CD4-positive, CD25-positive, alpha-beta regulatory T cell (primary cell): ENCODE measurements at regions not wholly inside any gene's neighbourhood (a gene's known extent, or its start where the extent isn't known, plus 50 kb on each side); places are given as distances from the start of the nearest gene placed in this dataset.

Source experiments
- ATAC-seq, 2 donors: fragments of 150-1000 bp; cut with Tn5 transposase; one replicate each; pipeline ENCODE4 v1.10.0; 2021; ENCODE audit warnings: low read depth in 2 of 2, moderate number of reproducible peaks in 2 of 2, moderate library complexity in 1 of 2
- DNase-seq, 3 donors: peaks; one replicate each; pipeline versions ENCODE4 v3.0.0 to v3.0.0-alpha.2; 2012 to 2022; ENCODE audit warnings: mixed read lengths in 1 of 3
- H3K27ac ChIP-seq: one replicate; pipeline ENCODE4 v1.7.0; 2013; ENCODE audit warnings: mild to moderate bottlenecking, low read length; ENCODE audit not compliant: insufficient read depth, poor library complexity, severe bottlenecking
- H3K27me3 ChIP-seq: one replicate; pipeline ENCODE4 v1.7.0; 2013; ENCODE audit warnings: low read length; ENCODE audit not compliant: control insufficient read depth, insufficient read depth
- H3K36me3 ChIP-seq: one replicate; pipeline ENCODE4 v1.7.0; 2013; ENCODE audit warnings: mild to moderate bottlenecking, low read length, moderate library complexity; ENCODE audit not compliant: control insufficient read depth, insufficient read depth
- H3K4me1 ChIP-seq: 2 replicates; pipeline ENCODE4 v1.7.0; 2013; ENCODE audit warnings: mild to moderate bottlenecking, low read length; ENCODE audit not compliant: insufficient read depth, control insufficient read depth, poor library complexity, severe bottlenecking
- H3K4me3 ChIP-seq: one replicate; pipeline ENCODE4 v1.7.0; 2013; ENCODE audit warnings: low read depth, mild to moderate bottlenecking, low read length, moderate library complexity
- H3K9me3 ChIP-seq, 2 experiments: 1 replicate in 1 of 2; 2 replicates in 1 of 2; pipeline ENCODE4 v1.7.0; 2013; ENCODE audit warnings: low read length in 2 of 2, mild to moderate bottlenecking in 1 of 2, moderate library complexity in 1 of 2; ENCODE audit not compliant: control insufficient read depth in 2 of 2
- H3K27ac Mint-ChIP-seq, 3 donors: one replicate each; pipeline ENCODE4 v1.8.0; 2020 to 2022; ENCODE audit warnings: mild to moderate bottlenecking in 3 of 3, mixed read lengths in 3 of 3, moderate library complexity in 2 of 3
- H3K27me3 Mint-ChIP-seq: one replicate; pipeline ENCODE4 v1.8.0; 2022; ENCODE audit warnings: mild to moderate bottlenecking, mixed read lengths
- H3K36me3 Mint-ChIP-seq: one replicate; pipeline ENCODE4 v1.8.0; 2020; ENCODE audit warnings: mixed read lengths
- H3K4me1 Mint-ChIP-seq, 4 donors: one replicate each; pipeline ENCODE4 v1.8.0; 2020 to 2022; ENCODE audit warnings: mixed read lengths in 4 of 4, mild to moderate bottlenecking in 1 of 4
- H3K4me3 Mint-ChIP-seq, 4 donors: one replicate each; pipeline ENCODE4 v1.8.0; 2020 to 2022; ENCODE audit warnings: mild to moderate bottlenecking in 4 of 4, mixed read lengths in 4 of 4, moderate library complexity in 3 of 4
- H3K9me3 Mint-ChIP-seq, 7 donors: one replicate each; pipeline ENCODE4 v1.8.0; 2020 to 2022; ENCODE audit warnings: mixed read lengths in 7 of 7, mild to moderate bottlenecking in 3 of 7, moderate library complexity in 2 of 7

GRCh38 chr3:13954741-13955483 lies 75.0 kb upstream of the WNT7A start:
- H3K9me3 Mint-ChIP-seq: peaks cover 0 to 7% (median 5%) of the 10 kb centered on the region in 7 donors
- no peak overlapping the region for H3K27ac ChIP-seq
- H3K36me3 Mint-ChIP-seq: no peaks in the 10 kb centered on the region
- H3K27ac Mint-ChIP-seq: no peak overlapping the region
- ATAC-seq: no peak
- DNase-seq: no peak
- H3K4me1 ChIP-seq: no peaks in the 10 kb centered on the region
- no peak overlapping the region for H3K4me3 Mint-ChIP-seq
- H3K36me3 ChIP-seq: no peaks in the 10 kb centered on the region
- no peaks in the 10 kb centered on the region for H3K4me1 Mint-ChIP-seq
- H3K4me3 ChIP-seq: no peak overlapping the region
- peaks cover 10% of the 10 kb centered on the region for H3K27me3 Mint-ChIP-seq
- H3K27me3 ChIP-seq: no peaks in the 10 kb centered on the region
- H3K9me3 ChIP-seq: no peaks in the 10 kb centered on the region

GRCh38 chr3:13954266-13954665 lies 74.4 kb upstream of the WNT7A start:
- Mint-ChIP-seq H3K9me3 (peaks cover 0 to 7% (median 5%) of the 10 kb centered on the region in 7 donors), H3K27me3 (peaks cover 10% of the 10 kb centered on the region), H3K36me3 (no peaks in the 10 kb centered on the region), H3K4me3 (no peak overlapping the region), H3K27ac (no peak overlapping the region), H3K4me1 (no peaks in the 10 kb centered on the region)
- Histone ChIP-seq H3K4me3 (no peak overlapping the region), H3K27ac (no peak overlapping the region), H3K9me3 (no peaks in the 10 kb centered on the region), H3K36me3 (no peaks in the 10 kb centered on the region), H3K4me1 (no peaks in the 10 kb centered on the region), H3K27me3 (peaks cover 1% of the 10 kb centered on the region)
- DNase-seq (no peak), ATAC-seq (no peak)

- Histone ChIP-seq H3K9me3 (peaks cover 4 to 15% of the 10 kb centered on the region in 2 experiments), H3K4me1 (no peaks in the 10 kb centered on the region), H3K27ac (no peak overlapping the region), H3K36me3 (no peaks in the 10 kb centered on the region), H3K27me3 (peaks cover 5% of the 10 kb centered on the region), H3K4me3 (no peak overlapping the region)
- Mint-ChIP-seq H3K27me3 (peaks cover 28% of the 10 kb centered on the region), H3K4me3 (no peak overlapping the region), H3K27ac (no peak overlapping the region), H3K36me3 (no peaks in the 10 kb centered on the region), H3K9me3 (peaks cover 0 to 14% (median 11%) of the 10 kb centered on the region in 7 donors), H3K4me1 (no peaks in the 10 kb centered on the region)
- ATAC-seq (no peak), DNase-seq (no peak)
Measured at GRCh38 chr3:13951184-13951583, 71.3 kb upstream of the WNT7A start.

- Histone ChIP-seq H3K27me3 (peaks cover 5% of the 10 kb centered on the region), H3K36me3 (no peaks in the 10 kb centered on the region), H3K4me1 (no peaks in the 10 kb centered on the region), H3K27ac (no peak overlapping the region), H3K9me3 (peaks cover 4 to 19% of the 10 kb centered on the region in 2 experiments), H3K4me3 (no peak overlapping the region)
- Mint-ChIP-seq H3K9me3 (peaks cover 0 to 22% (median 16%) of the 10 kb centered on the region in 7 donors), H3K27ac (no peak overlapping the region), H3K4me3 (no peak overlapping the region), H3K36me3 (no peaks in the 10 kb centered on the region), H3K27me3 (peaks cover 28% of the 10 kb centered on the region), H3K4me1 (no peaks in the 10 kb centered on the region)
- no peak for DNase-seq
- ATAC-seq: no peak
Measured at GRCh38 chr3:13950042-13950441, 70.2 kb upstream of the WNT7A start.

GRCh38 chr3:13947912-13948311 lies 68.0 kb upstream of the WNT7A start:
- H3K4me1 Mint-ChIP-seq: no peaks in the 10 kb centered on the region
- H3K36me3 Mint-ChIP-seq: no peaks in the 10 kb centered on the region
- no peak overlapping the region for H3K4me3 Mint-ChIP-seq
- Histone ChIP-seq H3K27me3 (peaks cover 5% of the 10 kb centered on the region), H3K4me3 (no peak overlapping the region), H3K9me3 (peaks cover 4 to 19% of the 10 kb centered on the region in 2 experiments), H3K36me3 (no peaks in the 10 kb centered on the region), H3K27ac (no peak overlapping the region), H3K4me1 (no peaks in the 10 kb centered on the region)
- H3K27me3 Mint-ChIP-seq: peaks cover 23% of the 10 kb centered on the region
- DNase-seq: no peak
- no peak for ATAC-seq
- peaks cover 0 to 38% (median 16%) of the 10 kb centered on the region in 7 donors for H3K9me3 Mint-ChIP-seq
- no peak overlapping the region for H3K27ac Mint-ChIP-seq

- H3K4me3 Mint-ChIP-seq: no peak overlapping the region
- Histone ChIP-seq H3K36me3 (no peaks in the 10 kb centered on the region), H3K4me1 (no peaks in the 10 kb centered on the region), H3K4me3 (no peak overlapping the region), H3K27me3 (no peaks in the 10 kb centered on the region), H3K9me3 (no peaks in the 10 kb centered on the region), H3K27ac (no peak overlapping the region)
- ATAC-seq: no peak
- H3K4me1 Mint-ChIP-seq: no peaks in the 10 kb centered on the region
- no peaks in the 10 kb centered on the region for H3K27me3 Mint-ChIP-seq
- no peaks in the 10 kb centered on the region for H3K36me3 Mint-ChIP-seq
- DNase-seq: no peak
- H3K9me3 Mint-ChIP-seq: peaks cover 0 to 15% (median 2%) of the 10 kb centered on the region in 7 donors
- no peak overlapping the region for H3K27ac Mint-ChIP-seq
Measured at GRCh38 chr3:13939206-13939605, 59.3 kb upstream of the WNT7A start.

GRCh38 chr3:13937131-13937530 lies 57.3 kb upstream of the WNT7A start:
- DNase-seq: no peak
- Histone ChIP-seq H3K27ac (no peak overlapping the region), H3K4me3 (no peak overlapping the region), H3K4me1 (no peaks in the 10 kb centered on the region), H3K27me3 (no peaks in the 10 kb centered on the region), H3K36me3 (no peaks in the 10 kb centered on the region), H3K9me3 (no peaks in the 10 kb centered on the region)
- ATAC-seq: no peak
- Mint-ChIP-seq H3K27me3 (no peaks in the 10 kb centered on the region), H3K27ac (no peak overlapping the region), H3K4me3 (no peak overlapping the region), H3K4me1 (peaks cover 0 to 7% (median 0%) of the 10 kb centered on the region in 4 donors), H3K36me3 (no peaks in the 10 kb centered on the region), H3K9me3 (peaks cover 0 to 4% (median 2%) of the 10 kb centered on the region in 7 donors)

- no peak for ATAC-seq
Measured at GRCh38 chr3:13935494-13936094, 55.7 kb upstream of the WNT7A start.

More at GRCh38 chr3:13935494-13936094, 55.7 kb upstream of the WNT7A start:
- Mint-ChIP-seq H3K4me3 (no peak overlapping the region), H3K36me3 (no peaks in the 10 kb centered on the region), H3K27ac (no peak overlapping the region), H3K4me1 (peaks cover 0 to 10% (median 0%) of the 10 kb centered on the region in 4 donors), H3K9me3 (peaks cover 0 to 12% (median 2%) of the 10 kb centered on the region in 7 donors), H3K27me3 (no peaks in the 10 kb centered on the region)
- Histone ChIP-seq H3K27ac (no peak overlapping the region), H3K36me3 (no peaks in the 10 kb centered on the region), H3K27me3 (no peaks in the 10 kb centered on the region), H3K4me3 (no peak overlapping the region), H3K4me1 (no peaks in the 10 kb centered on the region), H3K9me3 (no peaks in the 10 kb centered on the region)
- DNase-seq: no peak
